Fibroblast of the aortic adventitia (primary cell): ENCODE measurements at regions not wholly inside any gene's neighbourhood (a gene's known extent, or its start where the extent isn't known, plus 50 kb on each side); places are given as distances from the start of the nearest gene placed in this dataset.
"Not testable (repeated sequence)": the region's sequence is repeated elsewhere in the genome, so short reads cannot be mapped to it uniquely, and the experiment has no call there.

Experiments
- DNase-seq: peaks from one replicate; pipeline ENCODE4 v3.0.0-alpha.2; 2010; ENCODE audit warnings: low read depth
- H3K4me3 ChIP-seq: 2 replicates; pipeline ENCODE4 v1.5.1; 2011; ENCODE audit warnings: low read depth, mild to moderate bottlenecking, control low read depth, low read length, moderate library complexity
- CTCF ChIP-seq: IDR thresholded peaks from 2 replicates; pipeline ENCODE4 v1.5.1; 2011; ENCODE audit warnings: mild to moderate bottlenecking, low read length, control low read depth, inconsistent platforms; ENCODE audit not compliant: insufficient read depth

- TF ChIP-seq CTCF = no peak
- no peak for DNase-seq
- H3K4me3 ChIP-seq = no peak overlapping the region
These were observed 505.0 kb downstream of the EBF1 start for GRCh38 chr5:158594595-158595242.

GRCh38 chr5:158593925-158594324, 505.8 kb downstream of the EBF1 start:
- no peak overlapping the region for H3K4me3 ChIP-seq
- no peak for DNase-seq
- TF ChIP-seq CTCF = no peak

DNA sequence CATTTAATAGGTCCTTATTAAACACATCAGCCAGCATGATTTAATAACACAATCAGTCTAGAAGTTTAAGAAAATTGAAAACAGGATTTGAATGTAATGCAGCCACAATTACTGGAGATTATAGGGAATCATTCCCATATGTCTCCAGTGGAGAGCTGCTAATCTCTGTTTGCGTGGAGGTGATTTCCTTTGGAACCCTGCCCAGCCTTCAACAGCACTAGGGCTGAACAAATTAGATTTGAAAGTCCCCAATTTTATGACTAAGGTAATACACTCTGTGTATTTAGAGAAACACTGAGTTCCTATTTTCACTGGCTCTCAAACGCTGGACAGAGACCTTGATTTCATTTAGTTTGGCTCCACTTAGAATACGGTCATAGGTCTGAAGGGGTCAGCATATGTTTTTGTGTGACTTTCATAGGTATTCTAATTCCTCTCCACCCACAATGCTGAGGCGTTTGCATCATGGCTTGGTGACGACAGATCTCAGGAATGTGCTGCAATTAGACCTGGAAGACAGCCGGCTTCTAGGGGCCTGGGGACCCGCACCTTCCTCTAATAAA, 508.3 kb downstream of the EBF1 start:
- TF ChIP-seq CTCF = no peak
- no peak overlapping the region for H3K4me3 ChIP-seq
- peak; percentile 62 for DNase-seq

- no peak for DNase-seq
- no peak overlapping the region for H3K4me3 ChIP-seq
- no peak for TF ChIP-seq CTCF
These were observed 508.9 kb downstream of the EBF1 start for GRCh38 chr5:158590746-158591300.

- H3K4me3 ChIP-seq = no peak overlapping the region
- no peak for TF ChIP-seq CTCF
- DNase-seq = peak; percentile 34
These were observed 509.8 kb downstream of the EBF1 start for GRCh38 chr5:158589939-158590338.

GRCh38 chr5:158588617-158589016, 511.1 kb downstream of the EBF1 start:
- no peak for DNase-seq
- H3K4me3 ChIP-seq = no peak overlapping the region
- no peak for TF ChIP-seq CTCF

- no peak overlapping the region for H3K4me3 ChIP-seq
- no peak for DNase-seq
- TF ChIP-seq CTCF = no peak
These were observed 513.7 kb downstream of the EBF1 start for GRCh38 chr5:158586054-158586453.

DNA sequence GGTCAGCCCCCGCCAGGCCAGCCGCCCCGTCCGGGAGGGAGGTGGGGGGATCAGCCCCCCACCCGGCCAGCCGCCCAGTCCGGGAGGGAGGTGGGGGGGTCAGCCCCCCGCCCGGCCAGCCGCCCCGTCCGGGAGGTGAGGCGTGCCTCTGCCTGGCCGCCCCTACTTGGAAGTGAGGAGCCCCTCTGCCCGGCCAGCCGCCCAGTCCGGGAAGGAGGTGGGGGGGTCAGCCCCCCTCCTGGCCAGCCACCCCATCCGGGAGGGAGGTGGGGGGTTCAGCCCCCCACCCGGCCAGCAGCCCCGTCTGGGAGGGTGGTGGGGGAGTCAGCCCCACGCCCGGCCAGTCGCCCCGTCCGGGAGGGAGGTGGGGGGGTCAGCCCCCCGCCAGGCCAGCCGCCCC, 517.0 kb downstream of the EBF1 start:
- DNase-seq, H3K4me3 ChIP-seq: not testable (repeated sequence)
